NCI-H2029 (cell line): ENCODE measurements at regions not wholly inside any gene's neighbourhood (a gene's known extent, or its start where the extent isn't known, plus 50 kb on each side); places are given as distances from the start of the nearest gene placed in this dataset.

ENCODE experiments used
- DNase-seq: peaks from one replicate; lab custom pipeline; 2025; lab: John Stamatoyannopoulos, UW

DNA sequence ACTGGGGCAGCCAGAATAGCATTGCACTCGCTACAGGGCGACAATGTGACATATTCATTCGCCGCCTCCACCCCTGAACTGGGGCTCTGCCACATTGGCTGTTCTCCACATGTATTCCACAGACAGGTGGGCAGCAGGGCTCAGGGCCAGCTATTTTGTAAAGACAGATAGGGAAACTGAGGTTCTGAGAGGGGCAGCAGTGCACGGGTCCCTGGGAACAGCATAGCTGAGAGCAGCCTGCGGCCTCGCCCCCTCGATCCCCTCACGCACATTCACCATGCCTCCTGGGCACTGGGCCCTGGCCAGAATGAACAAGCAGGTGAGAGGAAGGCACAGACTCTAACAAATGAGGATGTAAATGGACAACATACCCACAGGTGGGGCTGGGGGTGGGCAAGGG lies 75.0 kb upstream of the SPATA12 start:
- DNase-seq: no peak

DNA sequence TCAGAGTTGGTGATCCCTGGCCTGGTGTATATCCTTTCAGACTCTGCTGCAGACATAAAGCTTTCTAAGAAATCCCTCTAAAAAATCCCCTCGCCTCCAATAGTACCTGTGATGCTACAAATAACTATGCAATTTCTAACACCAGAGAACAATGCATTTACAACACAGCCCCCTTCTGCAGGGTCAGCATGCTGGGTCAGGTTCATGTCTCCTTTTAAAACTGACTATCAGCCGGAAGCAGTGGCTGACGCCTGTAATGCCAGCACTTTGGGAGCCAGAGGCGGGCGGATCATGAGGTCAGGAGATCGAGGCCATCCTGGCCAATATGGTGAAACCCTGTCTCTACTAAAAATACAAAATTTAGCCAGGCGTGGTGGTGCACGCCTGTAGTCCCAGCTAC lies 77.0 kb upstream of the SPATA12 start:
- no peak for DNase-seq

- no peak for DNase-seq
Observed at GRCh38 chr3:56981445-56982230, 78.8 kb upstream of the SPATA12 start.

DNA sequence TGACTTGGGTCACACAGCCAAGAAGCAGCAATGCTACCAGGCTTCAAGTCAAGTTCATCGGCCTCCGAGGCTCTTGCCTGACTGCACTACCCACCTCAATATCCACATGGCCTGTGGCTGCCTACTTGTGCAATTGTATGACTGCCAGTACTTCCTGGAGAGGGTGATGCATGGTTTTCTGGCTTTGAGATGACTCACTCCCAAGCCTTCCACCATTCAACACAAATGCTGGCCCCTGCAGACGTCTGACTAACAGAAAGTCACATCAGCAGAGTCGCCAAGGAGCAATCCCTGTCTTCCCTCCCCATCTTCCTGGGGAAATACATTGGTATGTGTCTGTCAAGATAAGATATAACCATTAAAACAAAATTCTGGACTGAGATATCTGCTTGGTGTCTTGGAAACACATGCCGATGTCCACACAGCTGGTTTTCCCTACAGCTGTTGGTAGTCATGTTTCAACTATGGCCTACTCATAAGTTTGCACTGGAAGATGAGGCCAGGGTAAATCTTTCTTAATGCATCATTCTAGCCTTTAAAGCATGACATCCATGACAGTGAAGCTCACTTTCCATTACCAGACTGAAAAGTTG lies 79.6 kb upstream of the SPATA12 start:
- DNase-seq: no peak

DNA sequence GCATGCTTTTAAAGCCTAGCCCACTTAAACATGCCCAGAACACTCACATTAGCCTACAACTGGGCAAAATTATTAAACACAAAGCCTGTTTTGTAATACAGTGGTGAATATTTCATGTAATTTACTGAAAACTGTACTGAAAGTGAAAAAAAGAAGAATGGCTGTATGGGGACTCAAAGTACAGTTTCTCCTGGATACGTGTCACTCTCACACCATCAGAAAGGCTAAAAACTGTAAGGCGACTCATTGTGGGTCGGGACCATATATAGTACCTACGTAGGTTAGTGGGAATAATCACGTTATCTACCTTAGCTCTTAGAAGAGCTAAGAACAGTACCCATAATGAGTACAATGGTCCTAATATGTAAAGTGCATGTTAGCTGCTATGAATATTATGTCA lies 80.2 kb upstream of the SPATA12 start:
- DNase-seq: no peak

DNA sequence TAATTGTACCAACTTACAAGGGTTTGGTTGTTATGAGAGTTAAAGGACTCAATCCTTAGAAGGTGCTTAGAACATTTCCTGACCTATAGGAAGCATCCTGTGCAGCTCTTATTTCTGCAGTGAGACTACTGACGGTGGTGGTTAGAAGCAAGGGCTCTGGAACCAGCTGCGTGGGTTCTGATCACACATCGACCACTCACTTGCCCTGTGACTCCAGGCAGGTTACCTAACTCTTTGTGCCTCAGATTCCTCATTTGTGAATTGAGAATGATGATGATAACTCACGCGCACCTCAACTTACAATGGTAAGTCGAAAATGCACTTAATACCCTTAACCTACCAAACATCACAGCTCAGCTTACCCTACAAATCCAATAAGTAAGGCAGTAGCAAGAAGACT lies 80.7 kb upstream of the SPATA12 start:
- DNase-seq: no peak

DNA sequence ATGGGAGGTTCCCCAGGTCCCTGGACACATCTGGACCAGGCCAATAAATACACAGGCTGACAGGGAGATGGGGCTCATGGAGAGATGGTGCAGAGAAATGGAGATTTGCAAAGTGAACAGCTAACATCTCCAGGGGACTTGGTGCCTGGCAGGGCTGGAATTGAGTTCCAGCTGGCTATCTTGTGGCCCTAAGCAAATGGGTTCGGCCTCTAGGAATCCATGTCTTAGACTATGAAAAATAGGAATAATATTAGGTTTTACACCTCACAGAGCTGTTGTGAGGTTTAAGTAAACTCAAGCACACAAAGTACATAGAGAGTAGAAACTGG lies 82.9 kb upstream of the SPATA12 start:
- no peak for DNase-seq

DNA sequence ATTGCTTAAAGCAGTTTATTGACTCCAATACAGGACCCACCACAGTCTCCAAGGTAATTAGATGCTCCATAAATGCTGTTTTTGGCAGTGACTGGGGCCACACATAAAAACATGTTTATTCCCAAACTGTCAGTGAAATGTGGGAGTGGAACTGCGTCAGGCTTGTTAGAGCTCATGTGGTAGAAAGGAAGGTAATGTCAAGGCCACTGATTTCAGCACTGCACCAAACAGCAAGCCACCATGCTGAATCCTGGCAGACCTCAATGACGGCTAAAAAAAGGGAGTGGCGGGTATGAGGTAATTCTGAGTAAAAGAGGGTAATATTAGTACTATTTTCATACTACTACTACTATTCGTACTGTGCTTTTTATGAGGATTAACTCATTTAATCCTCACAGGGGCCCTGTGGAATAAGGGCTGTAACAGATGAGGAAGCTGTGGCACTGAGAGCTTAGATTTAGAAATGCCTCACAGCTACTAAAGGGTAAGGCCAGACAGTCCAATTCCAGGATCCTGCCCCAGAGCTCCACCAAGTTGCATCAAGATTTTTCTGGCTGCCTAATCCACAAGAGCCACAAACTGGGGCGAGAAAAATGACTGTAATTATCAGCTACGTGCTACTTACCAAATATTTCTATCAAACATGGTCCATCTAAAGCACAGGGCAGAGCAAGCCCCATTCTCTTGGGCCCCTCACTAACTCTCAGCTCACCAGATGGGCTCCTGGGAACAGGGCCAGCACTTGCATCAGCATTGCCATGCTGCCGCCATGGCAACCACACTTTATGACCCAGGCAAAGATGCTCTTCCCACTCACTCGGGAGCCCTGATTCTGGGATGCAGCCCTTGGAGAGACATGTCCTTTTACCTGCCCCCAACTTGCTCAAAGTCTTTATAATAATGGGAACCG lies 83.6 kb upstream of the SPATA12 start:
- DNase-seq: no peak

DNA sequence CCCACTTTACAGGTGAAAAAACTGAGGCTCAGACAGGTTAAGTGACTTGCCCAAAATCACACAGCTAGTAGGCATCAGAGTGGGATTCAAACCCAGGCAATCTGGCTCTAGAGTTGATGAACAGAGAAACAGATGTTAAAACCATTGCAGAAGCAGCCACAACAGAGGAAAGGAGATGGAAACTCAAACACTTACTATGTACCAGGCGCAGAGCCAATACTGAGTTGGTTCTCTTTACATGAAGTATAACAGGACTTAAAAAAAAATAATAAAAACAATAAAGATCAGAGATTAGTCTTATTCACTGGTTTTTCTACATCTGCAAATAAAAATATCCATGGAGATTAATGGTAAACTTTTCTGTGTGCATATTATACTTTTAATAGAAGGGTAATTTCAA lies 84.9 kb upstream of the SPATA12 start:
- no peak for DNase-seq

GRCh38 chr3:56974247-56974930 lies 86.1 kb upstream of the SPATA12 start:
- DNase-seq: no peak

- no peak for DNase-seq
Observed at GRCh38 chr3:56971816-56972215, 88.6 kb upstream of the SPATA12 start.

GRCh38 chr3:56971261-56971660 lies 89.2 kb upstream of the SPATA12 start:
- DNase-seq: no peak

- no peak for DNase-seq
Observed at GRCh38 chr3:56970461-56970879, 90.0 kb upstream of the SPATA12 start.

GRCh38 chr3:56969851-56970250 lies 90.6 kb upstream of the SPATA12 start:
- DNase-seq: no peak

DNA sequence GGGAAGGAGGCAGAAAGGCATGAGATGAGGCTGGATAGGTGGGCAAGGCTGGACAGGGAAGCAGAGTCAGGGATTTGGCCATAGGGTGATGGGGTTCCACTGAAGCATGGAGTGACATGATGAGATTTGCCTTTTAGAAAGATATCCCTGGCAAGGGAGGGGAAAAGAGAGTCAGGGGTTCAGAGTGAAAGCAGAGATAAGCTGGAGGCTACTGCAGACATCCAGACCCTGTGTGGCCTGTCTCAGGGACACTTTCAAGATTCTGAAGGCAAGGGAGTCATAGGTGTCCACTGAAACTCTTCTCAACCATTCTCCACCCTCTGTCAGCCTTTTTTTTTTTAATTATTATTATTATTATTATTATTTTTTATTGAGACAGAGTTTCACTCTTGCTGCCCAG lies 94.0 kb upstream of the SPATA12 start:
- no peak for DNase-seq

DNA sequence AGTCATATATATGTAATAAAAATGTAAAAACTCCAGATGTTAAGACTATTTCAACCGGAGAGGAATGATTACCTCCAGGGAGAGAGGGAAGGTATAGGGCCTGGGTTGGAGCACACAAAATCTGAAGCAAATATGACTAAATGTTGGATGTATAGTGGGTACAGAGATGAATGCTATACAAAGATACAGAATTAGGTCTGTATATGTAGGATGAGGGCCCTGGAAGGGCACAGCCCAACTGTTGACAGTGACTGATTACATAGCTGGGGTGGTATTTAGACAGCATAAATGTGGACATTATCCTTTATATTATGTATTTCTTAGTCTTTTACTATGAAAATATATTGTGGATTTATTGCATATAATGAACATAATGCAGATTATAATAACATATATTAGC lies 94.4 kb upstream of the SPATA12 start:
- no peak for DNase-seq

GRCh38 chr3:56962922-56963321 lies 97.5 kb upstream of the SPATA12 start:
- no peak for DNase-seq

GRCh38 chr3:56962206-56962605 lies 98.3 kb upstream of the SPATA12 start:
- no peak for DNase-seq

DNA sequence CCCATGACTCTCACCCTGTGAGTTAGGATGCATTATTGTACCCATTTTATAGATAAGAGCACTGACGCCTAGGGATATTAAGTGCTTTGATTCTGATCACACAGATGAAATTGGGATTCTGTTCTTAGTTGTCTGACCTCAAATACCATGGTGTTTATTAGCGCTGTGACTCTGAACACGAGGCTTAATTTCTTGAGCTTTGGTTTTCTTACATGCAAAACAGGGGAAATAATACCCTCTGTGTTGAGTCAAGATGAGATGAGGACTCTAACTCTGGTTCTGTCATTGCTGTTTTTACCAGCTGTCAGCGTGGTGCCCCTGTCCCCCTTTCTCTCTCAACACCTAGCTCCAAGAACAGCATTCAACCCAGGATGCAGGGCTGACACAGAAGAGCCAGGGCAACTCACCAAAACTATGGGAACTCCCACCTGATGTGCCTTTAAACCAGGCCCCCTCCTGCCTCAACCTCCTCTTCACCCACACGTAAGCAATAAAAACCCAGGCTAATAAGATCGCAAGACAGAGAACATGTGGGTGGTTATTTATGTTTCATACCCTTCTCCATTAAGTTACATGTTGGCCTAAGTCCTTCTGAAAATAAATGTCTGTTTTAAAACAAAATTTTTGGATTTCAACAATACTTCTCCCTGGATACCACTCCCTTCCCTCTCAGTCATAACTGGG lies 100.1 kb upstream of the SPATA12 start:
- no peak for DNase-seq

- DNase-seq: no peak
Observed at GRCh38 chr3:56958879-56959278, 101.6 kb upstream of the SPATA12 start.

DNA sequence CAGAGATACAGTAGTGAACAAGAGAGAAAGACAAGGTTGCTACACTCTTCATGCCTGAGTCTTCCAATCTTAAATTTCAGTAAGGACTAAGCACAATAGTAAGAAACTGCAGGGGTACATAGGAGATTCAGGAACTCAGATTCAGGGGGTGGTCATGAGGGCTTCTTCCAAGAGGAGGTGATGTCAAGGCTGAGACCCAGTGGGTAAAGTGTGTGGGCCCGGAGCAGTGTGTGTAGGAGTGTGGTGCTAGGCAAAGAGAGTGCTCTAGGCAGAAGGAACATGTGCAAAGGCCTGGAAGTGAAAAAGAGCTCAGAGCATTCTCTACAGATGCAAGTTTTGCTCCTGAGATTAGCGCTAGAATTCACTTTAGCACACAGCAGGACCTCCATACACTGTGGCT lies 102.9 kb upstream of the SPATA12 start:
- DNase-seq: no peak

GRCh38 chr3:56956906-56957305 lies 103.6 kb upstream of the SPATA12 start:
- no peak for DNase-seq
